Choroid plexus epithelial cell (primary cell): ENCODE measurements at regions not wholly inside any gene's neighbourhood (a gene's known extent, or its start where the extent isn't known, plus 50 kb on each side); places are given as distances from the start of the nearest gene placed in this dataset.
A peak's percentile ranks its signal among the peaks of the same experiment; 100 is the strongest.

Source experiments
- DNase-seq: peaks from one replicate; pipeline ENCODE4 v3.0.0-alpha.2; 2010; ENCODE audit warnings: low read depth
- H3K4me3 ChIP-seq: 2 replicates; pipeline ENCODE4 v1.5.1; 2011; ENCODE audit warnings: low read depth, mild to moderate bottlenecking, control low read depth, low read length, moderate library complexity
- TF ChIP-seq, protein P1 (sequence below): conservative IDR thresholded peaks from 2 replicates; pipeline ENCODE4 v1.5.1; 2011; ENCODE audit warnings: low read depth, mild to moderate bottlenecking, control low read depth, inconsistent platforms, low read length, moderate library complexity

- DNase-seq: peak; percentile 43
- TF ChIP-seq, protein P1, sequence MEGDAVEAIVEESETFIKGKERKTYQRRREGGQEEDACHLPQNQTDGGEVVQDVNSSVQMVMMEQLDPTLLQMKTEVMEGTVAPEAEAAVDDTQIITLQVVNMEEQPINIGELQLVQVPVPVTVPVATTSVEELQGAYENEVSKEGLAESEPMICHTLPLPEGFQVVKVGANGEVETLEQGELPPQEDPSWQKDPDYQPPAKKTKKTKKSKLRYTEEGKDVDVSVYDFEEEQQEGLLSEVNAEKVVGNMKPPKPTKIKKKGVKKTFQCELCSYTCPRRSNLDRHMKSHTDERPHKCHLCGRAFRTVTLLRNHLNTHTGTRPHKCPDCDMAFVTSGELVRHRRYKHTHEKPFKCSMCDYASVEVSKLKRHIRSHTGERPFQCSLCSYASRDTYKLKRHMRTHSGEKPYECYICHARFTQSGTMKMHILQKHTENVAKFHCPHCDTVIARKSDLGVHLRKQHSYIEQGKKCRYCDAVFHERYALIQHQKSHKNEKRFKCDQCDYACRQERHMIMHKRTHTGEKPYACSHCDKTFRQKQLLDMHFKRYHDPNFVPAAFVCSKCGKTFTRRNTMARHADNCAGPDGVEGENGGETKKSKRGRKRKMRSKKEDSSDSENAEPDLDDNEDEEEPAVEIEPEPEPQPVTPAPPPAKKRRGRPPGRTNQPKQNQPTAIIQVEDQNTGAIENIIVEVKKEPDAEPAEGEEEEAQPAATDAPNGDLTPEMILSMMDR: no peak
- peak overlapping the region; percentile 51 for H3K4me3 ChIP-seq
Observed at GRCh38 chr13:108496362-108497210, 132.8 kb upstream of the MYO16 start.

GRCh38 chr13:108500711-108501110 lies 128.7 kb upstream of the MYO16 start:
- TF ChIP-seq, protein P1: no peak
- no peak for DNase-seq
- no peak overlapping the region for H3K4me3 ChIP-seq

DNA sequence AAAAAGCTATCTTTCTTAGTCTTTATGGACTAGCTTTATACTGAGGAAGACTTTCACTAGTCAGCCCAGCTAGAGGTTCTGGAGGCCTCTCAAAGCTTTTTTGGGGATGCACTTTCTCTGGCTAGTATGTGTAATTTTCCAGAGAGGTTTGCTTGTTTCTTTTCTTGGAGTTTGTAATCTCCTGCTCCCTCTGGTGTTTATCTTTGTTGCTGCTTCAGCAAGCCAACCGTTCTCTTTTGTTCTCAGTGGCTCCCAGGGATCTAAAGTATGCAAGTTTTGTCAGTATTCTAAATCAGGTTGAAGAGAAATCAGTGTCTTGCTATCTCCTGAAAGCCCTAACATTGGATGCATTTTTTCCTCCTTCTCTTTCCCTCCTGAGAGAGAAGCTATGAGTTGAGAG lies 121.1 kb upstream of the MYO16 start:
- TF ChIP-seq, protein P1: peak; percentile 82
- DNase-seq: peak; percentile 80
- no peak overlapping the region for H3K4me3 ChIP-seq

DNA sequence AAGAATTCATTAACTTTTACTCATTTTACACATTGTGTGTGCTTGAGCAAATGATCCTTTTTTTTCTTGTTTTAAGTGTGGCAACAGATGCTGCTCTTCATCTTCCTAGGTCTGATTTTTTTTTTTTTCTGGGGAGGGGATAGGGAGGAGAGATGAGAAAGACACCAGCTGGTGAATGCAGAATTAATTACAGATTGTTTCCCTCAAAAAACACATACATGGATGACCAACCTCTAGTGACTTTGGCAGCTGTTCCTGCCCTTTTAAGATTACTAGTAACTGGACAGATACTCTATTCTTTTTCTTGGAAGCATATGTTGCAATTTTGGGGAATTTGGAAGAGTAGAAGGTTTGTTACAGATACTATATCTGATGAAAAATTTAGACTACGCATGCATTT lies 103.6 kb upstream of the MYO16 start:
- H3K4me3 ChIP-seq: no peak overlapping the region
- TF ChIP-seq, protein P1: no peak
- DNase-seq: no peak

GRCh38 chr13:108526286-108526685 lies 103.1 kb upstream of the MYO16 start:
- H3K4me3 ChIP-seq: no peak overlapping the region
- no peak for DNase-seq
- TF ChIP-seq, protein P1: no peak

DNA sequence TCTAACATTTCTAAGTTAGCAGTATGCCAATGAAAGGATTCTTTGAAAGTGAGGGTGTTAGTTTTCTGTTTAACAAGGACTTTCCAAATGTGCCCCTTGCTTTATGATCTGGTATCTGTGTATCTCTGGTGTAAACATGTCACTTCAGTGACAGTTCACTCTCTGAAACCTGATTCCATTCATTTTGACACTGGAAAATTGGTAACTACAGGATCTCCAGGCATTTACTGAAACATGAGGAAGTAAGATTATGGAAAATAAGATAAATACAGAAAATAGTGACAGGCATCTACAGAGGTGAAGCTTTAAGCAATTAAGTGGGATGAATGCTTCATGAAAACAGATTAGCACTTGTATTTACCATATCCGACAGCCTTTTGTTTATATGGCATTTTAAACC lies 101.6 kb upstream of the MYO16 start:
- no peak for DNase-seq
- TF ChIP-seq, protein P1: no peak
- H3K4me3 ChIP-seq: no peak overlapping the region

DNA sequence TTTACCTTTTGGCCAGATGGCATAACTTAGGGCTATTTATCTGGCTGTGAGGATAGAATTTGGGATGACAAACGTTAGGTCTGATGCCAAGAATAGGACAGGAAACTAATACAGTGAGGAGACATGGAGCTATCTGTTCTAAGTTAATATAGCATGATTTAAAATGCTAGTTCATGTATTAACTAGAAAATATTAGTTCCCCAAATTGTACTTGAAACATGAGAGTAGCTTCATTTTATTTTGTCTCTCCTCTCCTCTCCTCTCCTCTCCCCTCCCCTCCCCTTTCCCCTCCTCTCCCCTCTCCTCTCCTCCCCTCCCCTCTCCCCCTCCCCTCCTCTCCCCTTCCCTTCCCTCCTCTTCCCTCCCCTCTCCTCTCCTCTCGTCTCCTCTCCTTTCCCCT lies 101.1 kb upstream of the MYO16 start:
- no peak for DNase-seq
- no peak overlapping the region for H3K4me3 ChIP-seq
- TF ChIP-seq, protein P1: no peak
